Left colon (tissue), 2 donors: ENCODE measurements at regions not wholly inside any gene's neighbourhood (a gene's known extent, or its start where the extent isn't known, plus 50 kb on each side); places are given as distances from the start of the nearest gene placed in this dataset.

Source experiments
- ATAC-seq: fragments of 200-7000 bp; cut with Tn5 transposase; one replicate; pipeline ENCODE4 v1.9.1; 2020; ENCODE audit warnings: mild to moderate bottlenecking, moderate library complexity
- DNase-seq, 2 donors: peaks; one replicate each; pipeline ENCODE4 v3.0.0-alpha.2; 2020
- intact Hi-C, 2 donors: fragments of 100-400 bp; cut with DNase I in 1 of 2; cut with micrococcal nuclease in 1 of 2; formaldehyde crosslinking; loops; one replicate each; pipeline versions ENCODE4 v1.11.2 to v1.14.0; 2022; cut with DNase I, micrococcal nuclease
- donor health status: DM: no; HTN: no; CAD: no.
- donor health status: DM: yes; HTN: yes; CAD: no.

DNA sequence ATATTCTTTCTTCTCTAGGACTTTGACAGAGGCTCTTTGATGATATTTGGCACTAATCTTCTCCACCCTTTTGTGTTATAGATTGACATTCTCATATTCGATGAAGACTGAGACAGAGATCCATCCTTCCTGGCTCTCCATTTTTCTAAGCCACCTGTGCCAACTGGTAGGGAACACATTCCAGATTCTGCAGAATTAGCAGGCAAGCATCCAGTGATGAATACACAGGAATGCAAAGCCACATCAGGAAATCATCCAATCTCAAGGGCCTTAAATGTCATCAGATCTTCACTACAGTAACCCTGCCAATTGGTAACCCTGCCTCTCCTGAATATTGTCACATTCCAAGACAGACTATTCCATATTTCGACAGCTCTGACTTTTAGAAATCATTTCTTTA, 718.4 kb upstream of the API5 start:
- intact Hi-C loops = no loop called here
- ATAC-seq (no peak), DNase-seq (no peak)

DNA sequence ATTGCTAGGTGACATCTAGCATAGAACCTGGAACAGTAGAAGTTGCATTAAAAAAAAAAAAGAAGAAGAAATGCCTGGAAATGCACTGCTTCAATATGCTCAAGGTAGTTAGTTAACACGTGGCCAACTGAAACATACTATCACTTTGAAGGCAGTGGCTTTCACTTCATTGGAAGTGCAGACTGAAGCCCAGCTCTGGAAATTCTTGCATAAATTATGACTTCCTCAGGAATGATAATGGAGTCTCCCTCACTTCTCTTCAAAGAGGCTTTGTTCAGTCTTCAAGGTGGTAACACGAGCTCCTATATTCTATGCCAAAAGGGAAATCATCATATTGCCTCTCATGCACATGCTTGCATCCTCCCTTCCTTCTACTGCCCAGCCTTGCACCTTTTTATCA, 715.9 kb upstream of the API5 start:
- no peak for DNase-seq
- no peak for ATAC-seq
- intact Hi-C loops = no loop called here

DNA sequence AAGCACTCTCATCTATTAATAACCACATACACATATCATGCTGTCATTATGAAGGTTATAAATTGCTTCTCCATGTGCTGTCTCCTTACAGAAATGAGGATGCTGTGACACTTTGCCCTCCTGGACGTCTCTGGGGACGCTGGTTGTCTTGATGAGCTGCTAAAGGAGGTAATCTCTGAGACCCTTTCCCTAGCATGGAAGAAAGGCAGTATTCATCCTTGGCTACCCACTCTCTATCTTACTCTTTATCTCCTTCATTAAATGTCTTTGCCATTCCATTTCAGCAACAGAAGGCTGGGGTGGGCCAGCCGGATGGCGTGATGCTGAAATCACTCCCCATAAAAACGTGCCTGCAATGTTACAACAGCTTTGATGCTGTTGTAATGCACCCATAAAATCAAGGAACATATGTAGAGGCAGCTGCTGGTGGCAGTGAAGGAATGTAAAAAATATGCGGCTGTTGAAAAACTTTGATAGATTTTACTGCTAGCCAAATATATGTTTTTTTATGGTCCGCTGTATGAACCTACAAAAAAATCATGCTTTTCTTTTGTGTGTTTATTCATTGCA, 715.1 kb upstream of the API5 start:
- intact Hi-C loops = no loop called here
- ATAC-seq = no peak
- DNase-seq = no peak

DNA sequence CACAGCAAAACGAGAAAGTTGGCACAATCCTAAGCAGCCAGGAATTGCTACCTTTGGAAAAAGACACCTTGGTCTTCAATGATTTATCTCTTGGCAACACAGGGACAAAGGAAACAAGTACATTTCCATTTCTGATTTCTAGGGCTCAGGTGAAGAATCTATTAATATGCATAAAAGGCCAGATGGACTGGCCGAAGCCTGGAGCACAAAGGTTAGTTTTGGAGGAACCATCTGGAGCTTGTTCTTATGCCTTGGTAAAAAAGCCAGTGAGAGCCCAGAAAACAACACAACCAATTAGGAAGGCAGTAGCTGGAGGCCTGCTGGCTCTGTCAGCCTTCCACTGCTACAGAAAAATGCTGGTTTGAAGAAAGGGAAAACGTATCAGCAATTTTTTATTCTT, 713.5 kb upstream of the API5 start:
- intact Hi-C loops = no loop called here
- DNase-seq (no peak), ATAC-seq (no peak)

DNA sequence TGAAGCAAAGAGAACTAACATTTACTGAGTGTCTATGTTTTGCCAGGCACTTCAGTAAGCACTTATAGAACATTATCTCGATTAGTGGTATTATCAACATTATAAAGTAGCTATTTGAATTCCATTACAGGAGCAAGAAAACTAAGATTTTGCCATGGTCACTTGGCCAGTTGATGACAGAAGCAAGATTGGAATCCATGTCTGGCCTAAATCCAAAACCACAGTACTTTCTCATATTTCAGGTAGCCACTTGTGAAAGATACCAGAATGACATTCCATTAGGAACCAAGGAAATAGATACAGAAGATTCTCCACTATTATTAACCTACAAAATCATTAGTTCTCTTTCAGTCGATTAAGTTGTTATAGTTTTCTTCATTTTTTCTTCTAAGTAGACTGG, 691.0 kb upstream of the API5 start:
- no peak for DNase-seq
- intact Hi-C loops = no loop called here
- no peak for ATAC-seq

DNA sequence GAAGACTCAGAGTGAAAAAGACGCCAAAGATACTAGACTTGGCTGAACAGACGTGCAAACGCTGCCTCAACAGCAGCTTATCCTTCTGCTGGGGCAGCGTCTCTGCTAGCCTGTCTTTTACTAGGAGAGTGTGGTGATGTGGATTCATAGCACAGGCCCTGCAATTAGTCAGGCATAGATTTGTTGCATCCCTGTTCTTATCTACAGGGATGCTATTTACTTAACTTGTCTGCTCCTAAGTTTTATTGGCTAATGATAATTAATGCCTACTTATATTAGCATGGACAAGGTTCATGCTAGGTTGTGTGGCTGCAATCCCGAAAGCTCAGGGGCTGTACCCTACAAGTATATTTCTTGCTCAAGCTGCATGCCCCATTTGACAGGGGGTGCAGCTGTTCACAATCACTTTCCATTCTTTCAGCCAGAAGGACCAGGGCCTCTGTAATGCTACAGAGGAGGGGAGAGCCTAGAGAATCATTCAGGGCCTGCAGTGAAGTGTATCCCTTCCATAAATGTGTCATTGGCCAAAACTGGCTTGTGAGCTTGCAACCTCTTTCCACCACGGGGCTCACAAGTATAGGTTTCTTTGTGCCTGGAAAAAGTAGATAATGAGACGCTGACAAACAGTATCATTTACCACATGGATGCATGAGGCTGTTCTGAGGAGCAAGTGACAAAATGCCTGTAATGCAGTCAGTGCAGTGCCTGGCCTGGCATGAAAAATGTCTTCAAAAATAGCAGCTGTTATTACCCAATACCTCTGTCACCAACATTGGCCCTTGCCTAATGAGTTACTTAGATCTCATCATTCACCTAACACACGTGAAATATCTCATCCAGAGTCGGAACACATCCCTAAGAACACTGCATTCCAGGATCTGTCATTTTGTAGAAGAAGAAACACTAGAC, 685.8 kb upstream of the API5 start:
- ATAC-seq (no peak), DNase-seq (no peak)
- intact Hi-C loops = no loop called here

DNA sequence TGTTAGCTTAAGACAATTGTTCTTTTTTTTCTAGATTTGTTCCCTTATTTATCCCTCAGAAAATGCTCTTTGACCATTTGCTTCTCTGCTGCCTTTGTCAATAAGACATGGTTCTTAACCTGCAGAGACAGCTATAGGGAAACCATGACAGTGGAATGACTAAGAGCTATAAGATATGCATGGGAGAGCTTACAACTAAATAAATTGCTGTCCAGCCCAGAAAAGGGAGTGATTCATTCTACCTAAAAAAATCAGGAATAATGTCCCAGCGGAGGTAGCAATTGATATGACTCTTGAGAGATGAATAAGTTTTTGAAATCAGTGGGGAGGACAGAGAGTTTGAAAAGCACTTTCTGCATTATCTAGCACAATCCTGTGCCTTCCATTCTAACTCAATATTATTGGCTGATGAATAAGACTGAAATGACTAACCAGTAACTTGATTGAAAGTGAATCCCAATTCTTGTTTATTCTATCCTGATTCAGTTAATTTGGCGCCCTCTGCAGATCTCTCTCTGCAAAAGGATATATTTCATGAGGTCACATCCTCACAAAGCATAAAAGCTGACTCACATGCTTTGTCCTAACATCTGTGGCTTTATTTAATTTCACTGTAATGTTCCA, 680.5 kb upstream of the API5 start:
- ATAC-seq (no peak), DNase-seq (no peak)
- intact Hi-C loops = no loop called here

DNA sequence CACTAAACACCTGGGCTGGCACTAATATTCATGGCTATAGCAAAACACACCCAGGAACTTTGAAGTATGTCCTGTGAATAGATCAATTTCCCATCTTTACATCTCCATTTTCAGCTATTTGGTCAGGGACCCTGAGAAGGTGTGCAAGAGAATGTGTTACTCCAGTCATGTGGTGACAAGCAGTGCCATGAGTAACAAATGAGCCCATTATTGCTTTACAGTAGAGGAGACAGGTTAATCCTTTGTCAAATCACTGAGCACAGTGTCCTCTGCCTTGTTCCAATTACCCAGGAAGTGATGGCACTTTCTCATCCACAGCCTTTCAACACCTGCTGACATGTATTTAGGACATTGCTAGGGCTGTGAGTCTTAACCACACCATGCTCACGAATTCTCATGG, 664.8 kb upstream of the API5 start:
- ATAC-seq (no peak), DNase-seq (no peak)
- intact Hi-C loops = no loop called here

DNA sequence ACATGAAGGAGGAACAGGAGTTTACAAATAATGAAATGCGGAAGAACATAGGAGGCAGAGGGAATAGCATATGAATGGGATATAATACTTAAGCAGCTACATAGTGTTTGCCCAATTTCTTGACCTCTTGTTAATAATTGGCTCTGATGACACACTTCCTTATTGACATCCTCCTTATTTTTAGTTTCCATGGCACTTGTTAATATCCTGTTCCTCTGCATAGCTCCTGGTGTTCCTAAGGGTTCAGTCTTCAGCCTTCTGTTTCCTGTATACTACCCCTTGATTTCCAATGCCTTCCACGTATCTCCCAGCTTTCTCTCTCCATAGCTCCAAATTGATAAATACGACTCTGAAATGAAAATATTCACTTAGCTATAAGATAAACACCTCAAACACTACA, 663.8 kb upstream of the API5 start:
- intact Hi-C loops = no loop called here
- DNase-seq = no peak

DNA sequence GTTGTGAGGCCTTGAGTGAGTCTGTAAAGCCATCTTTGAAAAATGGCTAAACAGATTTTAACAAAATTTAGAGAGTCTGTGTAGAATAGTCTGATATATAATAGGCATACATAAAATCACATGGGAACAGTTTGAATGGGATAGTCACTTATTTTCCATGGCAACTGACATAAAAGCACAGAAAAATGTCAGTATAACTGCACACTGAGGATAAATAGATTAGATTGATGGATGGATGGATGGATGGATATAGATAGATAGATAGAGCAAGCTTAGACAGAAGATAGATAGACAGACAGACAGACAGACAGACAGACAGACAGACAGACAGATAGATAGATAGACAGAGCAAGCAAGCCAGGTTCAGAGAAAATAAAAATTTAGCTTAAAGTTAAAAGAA, 660.2 kb upstream of the API5 start:
- DNase-seq (no peak), ATAC-seq (no peak)
- intact Hi-C loops = no loop called here

More for the DNA sequence above, 663.8 kb upstream of the API5 start:
- no peak for ATAC-seq

DNA sequence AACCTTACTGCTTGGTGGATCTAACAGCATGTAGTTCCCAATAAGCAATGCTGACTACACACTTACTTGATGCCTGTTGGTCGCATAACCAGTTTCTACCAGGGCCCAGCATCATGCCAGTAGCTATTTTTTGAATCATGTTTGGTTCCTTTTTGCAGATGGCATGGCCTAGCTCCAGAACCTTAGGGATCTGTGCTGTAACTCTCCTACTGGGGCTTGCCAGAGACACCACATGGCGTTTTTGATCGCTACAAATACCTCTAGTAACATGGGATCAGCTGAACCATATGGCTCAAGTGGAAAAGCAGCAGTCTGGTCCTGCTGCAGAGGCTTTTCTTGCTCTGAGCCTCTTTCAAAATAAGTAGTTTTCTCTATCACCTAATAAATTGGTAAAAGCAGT, 654.6 kb upstream of the API5 start:
- DNase-seq (no peak), ATAC-seq (no peak)
- intact Hi-C loops = no loop called here

DNA sequence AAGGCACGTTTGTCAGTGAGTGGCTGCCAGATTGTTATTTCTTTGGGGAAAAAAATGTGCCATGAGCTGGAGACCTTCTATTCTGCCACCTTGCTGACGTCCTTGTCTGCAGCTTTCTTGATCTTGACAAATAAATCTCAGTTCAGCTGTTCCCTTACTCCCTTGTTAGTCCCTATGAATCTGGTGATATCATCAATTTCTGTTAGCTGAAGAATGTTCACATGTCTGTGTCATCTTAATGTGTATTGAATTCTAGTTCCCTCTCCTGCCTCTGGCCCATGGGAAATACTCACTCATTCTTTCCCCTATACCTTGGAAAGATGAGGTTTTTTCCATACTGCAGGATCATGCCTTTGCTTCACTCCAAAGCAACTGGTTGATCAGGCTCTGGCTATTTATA, 649.9 kb upstream of the API5 start:
- DNase-seq (no peak), ATAC-seq (no peak)
- intact Hi-C loops = no loop called here

DNA sequence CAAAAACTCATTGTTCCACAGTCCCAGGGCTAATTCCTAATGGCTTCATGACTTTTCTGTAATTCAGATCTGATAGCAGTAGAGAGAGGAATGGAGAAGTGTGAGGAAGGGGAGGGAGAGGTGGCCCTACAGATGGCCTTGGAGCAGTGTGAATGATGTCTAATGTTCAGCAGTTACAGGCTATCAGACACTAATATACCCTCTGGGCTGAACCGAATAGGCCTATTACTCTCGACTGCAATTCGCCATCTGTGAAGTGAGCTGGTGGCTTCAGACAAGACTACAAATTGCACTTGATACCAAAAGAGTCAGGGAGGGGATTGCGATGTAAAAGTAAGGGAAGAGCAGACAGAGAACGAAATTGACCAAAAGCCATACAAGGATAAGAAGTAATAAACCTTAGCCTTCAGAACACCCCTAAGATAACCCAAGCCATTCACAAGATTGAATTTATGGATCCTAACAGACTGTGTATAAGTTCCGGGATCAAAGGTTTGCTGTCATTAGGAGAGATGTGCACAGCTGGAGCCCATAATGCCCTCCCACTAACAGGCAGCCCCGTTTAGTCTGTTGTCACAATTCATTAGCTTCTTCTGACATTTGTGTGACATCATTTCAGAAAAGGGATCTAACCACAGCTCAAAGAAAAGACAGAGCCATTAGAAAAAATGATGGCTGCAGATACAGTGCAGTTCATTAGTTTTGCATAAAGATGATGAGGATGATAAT, 642.4 kb upstream of the API5 start:
- intact Hi-C loops = no loop called here
- ATAC-seq = no peak
- DNase-seq = no peak

DNA sequence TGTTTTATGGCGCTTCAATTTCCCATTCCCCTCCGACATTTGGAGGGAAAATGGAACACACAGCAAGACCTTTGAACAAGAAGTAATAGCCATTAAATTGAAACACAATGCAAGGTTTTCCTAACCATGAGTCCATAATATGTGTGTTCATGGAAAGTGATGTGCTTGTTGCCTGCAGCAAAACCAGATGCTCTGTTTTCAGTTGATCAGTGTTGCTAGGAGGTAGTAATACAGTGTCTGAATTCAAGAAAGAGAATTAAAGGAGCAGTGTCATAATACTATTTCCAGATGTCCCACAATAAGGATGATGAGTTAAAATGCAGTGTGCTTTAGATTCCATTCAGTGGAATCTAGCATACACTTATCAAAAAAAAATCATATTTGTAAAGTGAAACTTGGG, 637.4 kb upstream of the API5 start:
- intact Hi-C loops = no loop called here
- DNase-seq (no peak), ATAC-seq (no peak)

DNA sequence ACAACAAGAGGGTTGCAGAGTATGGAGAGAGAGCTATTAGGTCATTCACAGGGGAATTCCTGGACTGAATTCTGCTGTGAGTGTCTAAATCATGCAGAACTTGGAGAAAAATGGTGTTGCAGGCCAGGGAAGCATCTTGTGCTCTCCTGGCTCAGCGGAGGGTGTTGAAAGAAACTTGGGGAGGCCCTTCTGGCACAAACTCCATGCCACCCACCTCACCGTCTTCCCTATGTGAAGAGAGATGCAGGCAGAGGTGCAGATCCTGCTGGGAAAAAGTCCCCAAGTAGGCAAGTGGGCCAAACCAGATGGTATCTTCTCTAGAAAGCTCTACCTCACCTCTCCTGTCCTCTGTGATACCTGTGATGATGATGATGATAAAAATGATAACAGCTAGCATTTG, 604.3 kb upstream of the API5 start:
- ATAC-seq (no peak), DNase-seq (no peak)
- intact Hi-C loops = no loop called here

DNA sequence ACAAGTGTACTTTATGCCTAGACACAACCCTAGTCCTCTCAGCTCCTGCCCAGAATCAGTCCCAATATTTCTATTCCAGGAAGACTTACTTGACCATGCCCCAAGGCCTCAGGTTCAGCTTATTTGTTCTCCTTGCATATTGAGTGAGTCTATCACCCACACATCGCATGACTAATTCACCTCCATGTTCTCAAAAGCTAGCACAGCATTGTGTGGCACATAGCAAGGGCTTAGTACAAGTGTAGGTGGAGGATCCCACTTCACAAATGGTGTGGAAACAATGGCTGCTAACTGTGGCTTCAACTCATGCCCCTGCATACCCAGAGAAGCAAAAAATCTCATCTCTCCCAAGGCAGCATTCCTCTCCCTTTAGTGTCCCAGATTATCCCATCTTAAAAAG, 602.6 kb upstream of the API5 start:
- DNase-seq (no peak), ATAC-seq (no peak)
- intact Hi-C loops = no loop called here

DNA sequence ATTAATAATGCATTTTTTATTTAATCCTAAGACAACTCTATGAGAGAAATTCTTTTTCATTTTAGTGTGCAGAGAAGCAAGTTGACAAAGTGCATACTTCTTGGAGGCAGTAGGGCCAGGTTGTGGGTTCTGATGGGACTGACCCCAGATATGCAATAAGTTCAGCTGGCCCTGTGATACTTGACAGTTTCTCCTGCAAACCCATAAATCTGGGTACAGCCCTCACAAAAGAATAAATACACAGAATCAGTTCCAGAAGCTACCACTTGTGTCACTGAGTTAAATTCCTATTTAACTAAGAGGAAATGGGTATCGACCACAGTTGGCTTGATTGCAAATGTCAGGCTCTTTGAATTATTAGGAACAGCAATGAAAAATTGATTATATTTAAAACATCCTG, 598.5 kb upstream of the API5 start:
- ATAC-seq = no peak
- DNase-seq = no peak
- intact Hi-C loops = no loop called here

DNA sequence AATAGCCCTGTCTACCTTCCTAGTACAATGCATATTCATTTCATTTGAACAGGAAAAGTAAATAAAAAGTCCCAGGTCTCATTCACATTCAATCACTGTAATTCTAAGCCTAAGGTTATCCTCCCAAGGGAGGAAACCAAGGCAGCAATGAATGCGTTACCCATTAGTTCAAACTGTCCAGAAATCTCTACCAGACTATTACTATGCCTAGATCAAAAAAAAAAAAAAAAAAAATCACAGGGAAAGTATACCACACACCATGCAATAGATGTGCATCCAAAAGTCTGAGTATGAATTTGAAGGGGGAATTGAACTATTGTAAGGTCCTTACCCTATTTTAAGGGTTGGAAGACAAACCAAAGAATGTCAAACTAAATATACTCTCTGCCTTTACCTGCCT, 598.0 kb upstream of the API5 start:
- no peak for ATAC-seq
- no peak for DNase-seq
- intact Hi-C loops = no loop called here

DNA sequence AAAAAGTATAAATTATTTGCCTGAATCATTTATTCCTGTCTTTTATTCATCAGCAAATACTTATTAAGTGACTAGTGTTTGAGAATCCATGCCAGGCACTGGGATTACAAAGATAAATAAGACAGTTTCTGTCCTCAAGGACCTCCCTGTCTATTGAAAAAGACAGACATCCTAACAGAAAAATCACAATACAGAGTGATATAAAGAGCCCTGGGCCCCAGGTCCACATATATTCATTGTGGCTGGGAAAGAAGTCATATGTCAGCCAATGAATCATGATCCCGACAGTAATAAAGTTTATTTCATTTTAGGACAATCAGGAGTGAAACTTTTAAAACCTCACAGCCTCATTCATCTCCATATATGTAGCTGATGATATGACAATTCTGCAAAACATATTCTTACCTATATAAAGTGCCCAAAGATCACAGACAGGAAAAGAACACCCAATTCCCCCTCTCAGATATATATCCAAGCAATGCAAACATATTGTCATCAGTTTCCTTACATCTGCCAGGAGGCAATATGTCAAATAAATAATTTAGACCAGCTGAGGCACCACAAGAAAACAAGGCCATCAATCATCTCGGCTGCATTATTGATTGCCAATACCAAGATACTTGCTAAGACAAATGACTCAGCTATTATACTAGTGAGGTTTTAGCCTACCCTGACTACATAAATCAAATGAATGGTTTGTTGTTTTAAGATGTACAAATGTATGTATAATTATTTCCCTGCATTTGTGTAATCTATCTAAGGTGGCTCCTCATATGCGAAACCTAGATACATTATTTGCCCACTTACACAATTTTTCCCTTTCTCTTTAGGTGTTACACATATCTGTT, 590.9 kb upstream of the API5 start:
- intact Hi-C loops = no loop called here
- ATAC-seq = no peak
- DNase-seq = no peak
